ENCODE measurements at regions not wholly inside any gene's neighbourhood (a gene's known extent, or its start where the extent isn't known, plus 50 kb on each side); places are given as distances from the start of the nearest gene placed in this dataset.
"Not testable (repeated sequence)": the region's sequence is repeated elsewhere in the genome, so short reads cannot be mapped to it uniquely, and the experiment has no call there.

- Histone ChIP-seq H3K36me3 (ENCODE audit: insufficient read depth, low read length) (no peaks in the 10 kb centered on the region), H3K4me3 (ENCODE audit: insufficient read depth, low read length) (no peak overlapping the region), H3K27me3 (ENCODE audit: insufficient read depth, low read length) (no peaks in the 10 kb centered on the region), H3K4me1 (ENCODE audit: insufficient read depth, low read length) (no peaks in the 10 kb centered on the region), H3K79me2 (ENCODE audit: insufficient read depth, low read length) (no peaks in the 10 kb centered on the region), H4K20me1 (ENCODE audit: insufficient read depth, low read length) (no peaks in the 10 kb centered on the region), H3K9me3 (ENCODE audit: low read depth, low read length) (no peaks in the 10 kb centered on the region), H3K4me2 (ENCODE audit: insufficient read depth, low read length) (no peak overlapping the region), H3K27ac (ENCODE audit: low read depth, low read length) (no peak overlapping the region), H2AFZ (ENCODE audit: low read length) (no peak overlapping the region)
- no peak for DNase-seq (ENCODE audit: insufficient read length, low spot score, missing footprints)
- no peak for TF ChIP-seq CTCF (IDR thresholded peaks at IDR 0.05; ENCODE audit: extremely low read depth, low read depth, low read length)
Measured at GRCh38 chrX:43448688-43449087, 207.4 kb upstream of the MAOA start.

- no peak for DNase-seq (ENCODE audit: insufficient read length, low spot score, missing footprints)
- TF ChIP-seq CTCF (IDR thresholded peaks at IDR 0.05; ENCODE audit: extremely low read depth, low read depth, low read length): no peak
- no peak overlapping the region for H3K4me3 ChIP-seq (ENCODE audit: insufficient read depth, low read length)
Measured at GRCh38 chrX:43450355-43450754, 205.7 kb upstream of the MAOA start.

GRCh38 chrX:43451976-43452686, 204.0 kb upstream of the MAOA start:
- not testable (repeated sequence) for H3K27me3 ChIP-seq (ENCODE audit: insufficient read depth, low read length); H2AFZ ChIP-seq (ENCODE audit: low read length); H3K79me2 ChIP-seq (ENCODE audit: insufficient read depth, low read length); H3K27ac ChIP-seq (ENCODE audit: low read depth, low read length); H3K4me1 ChIP-seq (ENCODE audit: insufficient read depth, low read length); DNase-seq (ENCODE audit: insufficient read length, low spot score, missing footprints); H3K9me3 ChIP-seq (ENCODE audit: low read depth, low read length); H4K20me1 ChIP-seq (ENCODE audit: insufficient read depth, low read length); H3K36me3 ChIP-seq (ENCODE audit: insufficient read depth, low read length); H3K4me3 ChIP-seq (ENCODE audit: insufficient read depth, low read length); H3K4me2 ChIP-seq (ENCODE audit: insufficient read depth, low read length)

More at GRCh38 chrX:43450355-43450754, 205.7 kb upstream of the MAOA start:
- H3K27ac ChIP-seq (ENCODE audit: low read depth, low read length): no peak overlapping the region
- H4K20me1 ChIP-seq (ENCODE audit: insufficient read depth, low read length): no peaks in the 10 kb centered on the region
- no peaks in the 10 kb centered on the region for H3K27me3 ChIP-seq (ENCODE audit: insufficient read depth, low read length)
- no peaks in the 10 kb centered on the region for H3K9me3 ChIP-seq (ENCODE audit: low read depth, low read length)
- no peaks in the 10 kb centered on the region for H3K36me3 ChIP-seq (ENCODE audit: insufficient read depth, low read length)
- H3K4me1 ChIP-seq (ENCODE audit: insufficient read depth, low read length): no peaks in the 10 kb centered on the region
- H3K79me2 ChIP-seq (ENCODE audit: insufficient read depth, low read length): no peaks in the 10 kb centered on the region
- H2AFZ ChIP-seq (ENCODE audit: low read length): no peak overlapping the region
- H3K4me2 ChIP-seq (ENCODE audit: insufficient read depth, low read length): no peak overlapping the region

- Histone ChIP-seq H3K79me2 (ENCODE audit: insufficient read depth, low read length) (no peaks in the 10 kb centered on the region), H3K4me2 (ENCODE audit: insufficient read depth, low read length) (no peak overlapping the region), H3K36me3 (ENCODE audit: insufficient read depth, low read length) (no peaks in the 10 kb centered on the region), H2AFZ (ENCODE audit: low read length) (no peak overlapping the region), H3K9me3 (ENCODE audit: low read depth, low read length) (no peaks in the 10 kb centered on the region), H4K20me1 (ENCODE audit: insufficient read depth, low read length) (no peaks in the 10 kb centered on the region), H3K27ac (ENCODE audit: low read depth, low read length) (no peak overlapping the region), H3K4me3 (ENCODE audit: insufficient read depth, low read length) (no peak overlapping the region), H3K4me1 (ENCODE audit: insufficient read depth, low read length) (no peaks in the 10 kb centered on the region), H3K27me3 (ENCODE audit: insufficient read depth, low read length) (no peaks in the 10 kb centered on the region)
- no peak for DNase-seq (ENCODE audit: insufficient read length, low spot score, missing footprints)
- TF ChIP-seq CTCF (IDR thresholded peaks at IDR 0.05; ENCODE audit: extremely low read depth, low read depth, low read length): no peak
Measured at GRCh38 chrX:43456063-43456462, 200.0 kb upstream of the MAOA start.

All from osteoblast (primary cell).